GM19372 (cell line): ENCODE measurements at regions not wholly inside any gene's neighbourhood (a gene's known extent, or its start where the extent isn't known, plus 50 kb on each side); places are given as distances from the start of the nearest gene placed in this dataset.
"Not testable (repeated sequence)": the region's sequence is repeated elsewhere in the genome, so short reads cannot be mapped to it uniquely, and the experiment has no call there.

ENCODE experiments used
- ATAC-seq: cut with Tn5 transposase; IDR thresholded peaks from one replicate; pipeline ENCODE4 v1.9.1; 2021; ENCODE audit warnings: mild to moderate bottlenecking, low read depth, moderate library complexity; ENCODE audit not compliant: unreplicated experiment

DNA sequence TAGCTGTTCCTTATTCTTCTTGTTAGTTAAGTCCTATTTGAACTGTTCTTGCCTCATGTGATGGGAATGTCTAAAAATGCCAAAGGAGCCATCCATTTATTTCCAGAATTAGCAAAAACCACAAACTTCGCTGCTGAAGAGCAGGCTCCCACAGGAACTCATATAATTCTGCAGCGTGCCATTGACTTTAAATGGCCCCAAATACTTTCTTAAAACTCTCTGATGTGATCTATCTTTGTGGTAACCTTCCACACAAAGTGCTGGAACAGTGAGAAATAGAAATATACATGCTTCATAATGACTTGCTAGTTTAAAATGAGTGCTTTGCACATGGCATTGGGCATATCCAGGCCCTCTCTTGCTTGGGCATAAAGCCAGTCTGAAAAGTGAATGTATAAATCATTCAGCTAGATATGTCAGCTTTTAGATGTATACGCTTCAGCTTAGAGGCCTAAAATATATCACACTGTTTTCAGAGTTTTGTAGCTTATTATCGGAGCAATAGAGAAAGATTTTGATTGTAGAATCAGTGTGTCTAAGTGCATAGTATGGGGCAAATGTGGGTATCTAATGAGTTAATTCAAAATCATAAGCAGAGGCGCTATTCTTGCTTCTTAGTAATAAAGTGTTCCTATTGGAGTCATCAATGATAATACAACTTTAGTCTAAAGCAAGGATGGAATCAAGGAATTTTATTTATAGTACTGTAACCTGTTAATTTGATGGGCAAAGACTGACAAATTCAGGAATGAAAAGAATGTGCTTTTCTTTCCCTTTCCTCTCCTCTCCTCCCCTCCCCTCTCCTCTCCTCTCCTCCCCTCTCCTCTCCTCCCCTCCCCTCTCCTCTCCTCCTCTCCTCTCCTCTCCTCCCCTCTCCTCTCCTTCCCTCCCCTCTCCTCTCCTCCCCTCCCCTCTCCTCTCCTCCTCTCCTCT is 392.2 kb upstream of the ZFP42 start:
- ATAC-seq = no peak

DNA sequence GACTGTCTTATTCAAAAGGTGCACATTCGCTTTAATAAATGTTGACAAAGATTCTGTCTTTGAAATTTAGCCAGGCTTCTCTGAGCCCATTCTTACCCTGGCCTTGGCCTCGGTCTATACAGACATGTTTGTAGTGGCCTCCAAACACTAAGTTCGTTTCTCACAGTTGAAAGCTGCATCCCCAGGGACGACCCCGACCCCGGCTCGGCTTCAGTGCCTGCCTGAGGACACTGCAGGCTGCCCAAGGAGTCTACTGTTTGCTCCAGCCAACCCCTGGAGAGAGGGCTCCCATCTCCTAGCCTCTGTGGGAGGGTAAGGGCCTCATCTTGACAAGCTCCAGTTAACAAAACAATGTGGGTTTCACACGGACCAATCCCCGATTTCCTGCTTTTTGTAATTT is 390.6 kb upstream of the ZFP42 start:
- ATAC-seq = no peak

DNA sequence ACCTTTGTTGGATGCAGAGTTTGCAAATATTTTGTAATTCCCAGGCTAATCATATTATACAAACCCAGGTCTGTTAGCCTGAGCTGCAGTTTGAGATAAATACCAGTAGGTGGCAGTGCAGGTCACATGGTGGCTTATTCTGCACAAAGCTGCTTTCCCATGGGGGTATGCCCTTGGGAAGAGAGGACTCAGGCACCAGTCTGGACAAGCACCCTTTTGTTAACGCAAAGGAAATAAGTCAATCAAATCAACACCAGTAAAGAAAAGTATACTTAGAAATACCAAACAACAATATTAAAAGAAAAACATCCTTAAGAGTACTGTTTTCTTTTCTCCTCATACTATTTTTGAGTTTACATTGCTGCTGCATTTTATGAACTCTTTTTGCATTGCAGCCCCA is 389.0 kb upstream of the ZFP42 start:
- no peak for ATAC-seq

DNA sequence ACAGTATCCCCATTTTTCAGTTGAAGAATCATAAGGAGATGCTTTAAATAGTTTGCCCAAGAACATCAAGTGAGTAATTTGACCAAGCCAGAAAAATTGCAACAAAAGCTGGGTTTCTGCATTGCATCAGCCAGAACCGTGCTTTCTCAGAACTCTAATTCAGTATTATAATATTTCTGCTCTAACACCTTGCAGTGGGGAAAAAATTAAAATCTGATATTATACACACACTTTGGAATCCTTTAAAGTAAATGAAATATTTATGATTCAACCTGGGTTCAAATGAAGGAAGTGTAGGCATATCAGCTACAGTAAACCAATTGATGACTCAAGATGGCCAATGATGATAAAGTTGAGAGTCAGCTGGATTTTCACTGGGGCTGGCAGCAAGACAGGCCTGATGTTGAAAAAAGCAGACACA is 387.6 kb upstream of the ZFP42 start:
- no peak for ATAC-seq

DNA sequence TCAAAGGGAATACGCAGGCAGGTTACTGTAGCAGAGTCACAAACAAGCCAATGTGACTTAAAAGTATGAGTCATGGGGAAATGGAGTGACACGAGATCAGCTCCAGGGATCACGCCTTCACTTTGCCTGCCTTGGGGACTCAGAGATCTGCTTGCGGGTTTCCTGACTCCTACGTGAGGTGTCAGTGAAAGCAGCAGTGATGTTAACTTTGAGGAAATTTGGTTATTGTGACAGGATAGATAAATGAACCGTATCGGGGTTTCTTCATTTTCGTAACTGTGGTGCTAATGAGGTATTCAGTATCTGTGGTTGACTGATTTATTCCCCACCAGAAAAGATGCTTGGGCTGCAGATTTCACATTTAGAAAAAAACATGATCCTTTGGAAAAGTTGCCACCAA is 383.3 kb upstream of the ZFP42 start:
- ATAC-seq = no peak

DNA sequence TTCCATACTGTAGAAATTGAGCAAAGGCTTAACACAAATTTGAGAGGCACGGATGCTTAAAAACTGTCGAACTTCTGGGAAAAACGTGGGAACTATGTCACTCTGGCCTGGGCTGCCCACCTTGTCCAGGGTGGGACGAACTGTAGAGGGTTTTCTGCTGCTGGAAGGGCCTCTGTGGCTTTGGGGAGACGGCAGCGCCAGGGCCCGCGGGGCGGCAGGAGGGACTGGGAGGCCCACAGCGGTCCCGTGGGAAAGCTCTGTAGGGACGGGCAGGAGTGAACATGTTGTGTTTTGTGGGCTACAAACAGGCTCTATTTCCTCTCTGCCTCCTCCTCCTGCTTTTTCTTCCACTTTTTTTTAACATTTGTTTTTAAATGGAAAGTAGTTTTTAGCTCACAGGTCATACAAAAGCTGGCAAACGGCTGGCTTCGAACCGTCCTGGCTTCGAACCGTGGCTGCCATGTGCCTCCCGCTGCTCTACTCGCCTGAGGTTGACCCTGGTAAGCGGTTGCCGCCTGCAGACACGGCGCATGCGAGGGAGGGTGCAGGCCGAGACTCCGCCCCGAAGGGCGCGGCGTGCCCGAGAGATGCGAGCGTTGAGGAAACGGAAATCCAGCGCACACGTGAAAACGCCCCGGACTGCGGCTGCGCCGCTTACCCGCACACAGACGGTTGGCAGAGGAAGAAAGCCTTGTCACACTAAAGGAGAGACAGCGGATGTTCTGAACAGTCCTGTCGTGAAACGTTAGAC is 382.3 kb upstream of the ZFP42 start:
- no peak for ATAC-seq

DNA sequence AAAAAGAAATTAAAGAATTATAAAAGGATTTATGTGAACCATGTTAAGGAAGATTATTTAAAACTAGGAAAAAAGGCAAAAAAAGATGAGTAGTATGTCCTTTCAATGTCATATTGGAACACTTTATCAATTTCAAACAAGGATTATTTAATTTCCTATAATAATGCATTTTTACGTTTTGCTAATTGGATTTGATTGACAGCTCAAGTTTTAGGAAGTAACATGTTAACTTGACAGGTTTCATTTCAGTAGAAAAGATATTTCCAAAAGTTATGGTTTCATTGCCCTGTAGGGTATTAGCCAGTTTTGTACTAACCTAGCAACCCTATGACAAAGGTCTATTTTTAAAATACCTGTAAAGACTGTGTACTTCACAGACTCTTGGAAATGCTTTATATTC is 379.6 kb upstream of the ZFP42 start:
- ATAC-seq = no peak

DNA sequence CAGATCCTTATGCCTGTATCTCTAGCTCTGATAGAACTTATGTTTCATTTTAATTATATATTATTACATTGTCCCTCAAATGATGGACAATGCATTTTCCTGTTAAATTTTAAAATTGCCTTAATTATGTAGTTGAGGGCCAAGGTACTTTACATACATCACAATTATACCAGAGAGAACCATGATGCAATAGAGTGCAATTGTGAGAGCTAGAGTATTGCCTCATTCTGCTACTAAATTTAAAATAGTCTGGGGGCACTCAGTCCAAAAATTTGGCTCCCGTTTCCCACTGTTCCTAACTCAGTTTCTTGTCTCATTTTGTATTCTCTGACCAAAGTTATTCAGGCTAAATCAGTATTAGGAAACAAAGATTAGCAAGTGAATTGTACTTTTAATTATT is 378.5 kb upstream of the ZFP42 start:
- ATAC-seq = no peak

DNA sequence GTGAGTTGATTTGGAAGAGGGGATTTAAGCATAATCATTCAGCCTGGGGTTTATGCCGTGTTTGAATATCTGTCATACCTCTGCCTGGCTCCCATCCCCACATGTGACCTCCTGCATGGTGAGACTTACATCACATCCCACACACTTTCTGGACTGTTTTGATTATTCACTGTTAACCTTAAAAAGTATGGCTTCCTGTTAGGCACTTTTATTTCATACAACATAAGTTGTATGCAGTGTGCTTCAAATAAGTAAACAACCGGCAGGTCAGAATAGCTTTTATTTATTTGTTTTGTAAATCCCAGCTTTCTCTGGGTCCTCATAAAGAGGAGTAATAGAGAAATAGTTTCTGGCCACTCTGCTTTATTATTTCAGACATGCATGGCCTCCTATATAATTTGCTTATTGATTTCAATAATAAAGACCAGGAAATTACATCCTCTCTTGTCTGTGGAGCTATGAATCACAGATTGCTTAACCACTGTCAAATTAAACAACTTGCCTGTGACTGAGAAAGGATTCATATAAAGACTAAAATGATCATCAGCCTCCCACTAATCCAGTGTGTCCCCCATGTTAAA is 376.8 kb upstream of the ZFP42 start:
- no peak for ATAC-seq

DNA sequence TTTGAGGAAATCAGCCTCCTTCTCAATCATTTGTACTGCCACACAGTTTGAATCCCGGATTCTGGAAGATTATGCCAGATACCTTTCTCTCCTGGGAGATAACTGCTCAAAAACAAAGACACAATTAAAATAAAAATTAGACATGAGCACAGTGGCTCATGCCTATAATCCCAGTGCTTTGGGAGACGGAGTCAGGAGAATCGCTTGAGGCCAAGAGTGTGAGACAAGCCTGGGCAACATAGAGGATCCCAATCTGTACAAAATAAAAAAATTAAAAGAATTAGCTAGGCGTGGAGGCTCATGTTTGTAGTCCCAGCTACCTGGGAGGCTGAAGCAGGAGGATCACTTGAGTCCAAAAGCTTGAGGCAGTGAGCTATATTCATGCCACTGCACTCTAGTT is 376.3 kb upstream of the ZFP42 start:
- ATAC-seq = no peak

DNA sequence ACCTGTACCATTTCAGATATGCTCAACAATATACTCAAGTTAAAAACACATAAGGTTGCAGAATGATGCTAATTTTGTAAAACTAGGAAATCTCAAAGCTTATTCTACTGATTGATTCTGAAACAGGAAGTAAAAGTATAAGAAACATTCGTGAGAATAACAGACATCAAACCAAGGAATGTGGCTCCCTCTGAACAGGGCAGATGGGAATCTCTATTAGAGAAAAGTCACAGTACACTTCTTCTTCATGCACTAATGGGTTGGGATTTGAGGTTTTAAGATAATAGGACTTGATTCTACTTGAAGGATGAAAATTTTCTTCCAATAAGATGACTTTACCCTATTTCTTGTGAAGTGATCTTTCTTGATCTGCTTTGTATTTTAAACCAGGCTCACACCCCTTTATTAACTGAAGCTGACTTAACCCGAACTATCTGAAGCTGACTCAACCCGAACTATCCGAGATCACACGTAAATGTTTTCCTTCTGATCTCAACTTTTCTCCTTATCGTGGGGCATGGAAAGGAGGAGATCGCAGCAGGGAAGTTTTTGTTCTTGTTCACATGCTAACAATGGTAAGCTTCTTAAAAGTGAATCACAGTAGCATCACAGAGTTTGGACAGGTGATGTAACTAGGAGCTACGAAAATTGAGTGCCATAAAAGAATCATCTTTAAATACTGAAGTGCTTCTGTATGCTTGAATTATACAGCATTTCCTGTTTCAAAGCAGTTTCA is 363.1 kb upstream of the ZFP42 start:
- no peak for ATAC-seq

DNA sequence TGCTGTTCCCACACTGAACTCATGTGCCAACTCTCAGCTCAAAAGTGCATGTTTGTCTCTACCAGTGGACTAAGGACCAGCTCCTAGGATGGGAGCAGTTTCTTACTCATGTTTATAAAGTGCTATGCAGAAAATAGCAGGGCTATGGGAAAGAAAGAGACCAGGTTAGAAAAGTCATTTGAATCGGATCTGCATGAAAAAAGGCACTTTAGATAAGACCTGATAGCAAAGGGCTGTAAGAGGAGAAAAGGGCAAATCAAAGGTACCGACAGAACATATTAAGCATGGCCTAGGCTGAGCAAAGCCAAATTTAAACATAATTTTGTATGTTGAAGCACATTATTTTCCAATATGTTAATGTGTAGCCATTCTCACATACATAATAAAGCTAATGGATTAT is 362.3 kb upstream of the ZFP42 start:
- ATAC-seq = no peak

DNA sequence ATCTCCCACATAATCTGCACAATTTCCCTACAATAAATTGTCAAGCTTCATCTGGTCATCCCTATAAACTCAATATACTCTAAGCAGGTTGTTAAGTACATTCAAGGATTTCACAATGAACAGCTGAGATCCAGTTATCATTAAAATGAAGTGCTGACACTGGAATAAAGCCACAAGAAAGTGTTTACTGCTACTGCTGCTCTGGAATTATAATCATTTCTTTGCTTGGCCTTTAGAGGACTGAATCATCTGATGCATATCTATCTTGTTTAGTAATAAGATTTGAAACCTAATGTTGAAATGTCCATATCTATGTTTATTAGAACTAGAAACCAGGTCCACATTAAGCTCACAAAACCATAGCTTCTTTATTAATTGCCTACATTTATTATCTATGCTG is 338.6 kb upstream of the ZFP42 start:
- ATAC-seq = no peak

DNA sequence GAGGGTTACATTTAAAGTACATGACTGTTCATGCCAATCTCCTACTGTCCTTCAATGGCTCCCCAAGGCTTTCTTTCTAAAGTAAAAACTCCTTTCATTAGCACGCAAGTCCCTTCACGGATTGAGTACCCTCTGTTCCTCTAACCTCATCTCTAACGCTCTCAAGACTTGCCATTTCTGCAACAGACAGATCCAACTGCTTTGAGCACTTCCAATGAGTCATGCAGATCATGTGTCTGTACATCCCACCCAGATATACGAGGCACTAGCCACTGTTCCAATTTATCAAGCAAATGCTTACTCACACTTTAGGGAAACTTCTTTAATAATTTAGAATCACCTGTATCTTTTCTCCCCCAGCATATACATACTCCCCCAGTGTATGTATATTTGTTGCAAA is 332.5 kb upstream of the ZFP42 start:
- no peak for ATAC-seq

DNA sequence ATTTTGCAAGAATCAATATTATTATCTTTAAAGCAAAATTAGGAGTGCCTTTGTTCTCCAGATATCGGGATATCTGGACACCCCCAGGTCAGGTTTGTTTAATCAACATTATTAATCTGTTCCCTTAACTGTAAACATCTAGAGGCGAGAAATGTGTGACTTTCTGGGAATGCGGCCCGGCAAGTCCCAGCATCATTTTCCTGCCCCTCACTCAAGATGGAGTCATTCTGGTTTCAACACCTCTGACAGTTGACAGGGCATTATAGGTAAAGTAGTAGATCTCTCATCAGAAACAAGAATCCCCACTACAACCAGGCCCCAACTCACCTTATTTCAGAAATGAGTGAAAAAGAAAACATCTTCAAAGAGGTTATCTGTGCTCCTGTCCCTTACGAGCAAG is 331.6 kb upstream of the ZFP42 start:
- no peak for ATAC-seq

DNA sequence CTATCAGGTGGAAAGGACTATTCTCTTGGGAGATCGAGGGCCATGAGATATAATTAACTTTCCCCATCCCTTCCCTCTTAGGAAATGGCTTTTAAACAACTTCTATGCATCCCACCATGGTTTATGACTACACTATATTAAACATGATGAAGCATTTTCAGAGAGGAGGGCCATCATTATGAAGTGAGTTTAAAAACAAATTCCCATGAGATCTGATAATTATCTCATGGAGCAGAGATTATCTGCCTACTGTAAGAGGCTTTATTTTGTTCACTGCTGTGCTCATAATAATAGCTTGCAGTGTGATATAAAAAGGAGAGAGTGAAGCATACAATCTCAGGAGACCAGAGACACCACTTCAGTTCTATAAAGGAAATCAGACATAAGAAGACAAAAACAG is 330.5 kb upstream of the ZFP42 start:
- no peak for ATAC-seq

DNA sequence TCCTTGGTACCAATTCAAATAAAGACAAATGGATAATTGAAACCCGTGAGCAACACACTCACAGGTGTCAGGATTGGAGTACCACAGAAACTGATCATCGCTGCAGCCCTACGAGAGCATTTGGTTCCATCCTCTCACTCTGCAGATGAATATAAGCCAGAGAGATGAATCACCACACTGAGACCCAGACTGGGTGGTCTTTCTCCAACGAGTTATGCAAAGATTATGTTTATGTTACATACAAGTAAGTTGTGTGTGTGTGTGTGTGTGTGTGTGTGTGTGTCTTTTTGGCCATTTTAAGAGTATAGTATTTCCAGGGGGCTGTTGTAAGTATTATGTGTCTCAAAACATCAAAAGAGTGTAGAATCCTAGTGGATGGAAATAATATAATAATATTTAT is 329.5 kb upstream of the ZFP42 start:
- ATAC-seq = no peak

DNA sequence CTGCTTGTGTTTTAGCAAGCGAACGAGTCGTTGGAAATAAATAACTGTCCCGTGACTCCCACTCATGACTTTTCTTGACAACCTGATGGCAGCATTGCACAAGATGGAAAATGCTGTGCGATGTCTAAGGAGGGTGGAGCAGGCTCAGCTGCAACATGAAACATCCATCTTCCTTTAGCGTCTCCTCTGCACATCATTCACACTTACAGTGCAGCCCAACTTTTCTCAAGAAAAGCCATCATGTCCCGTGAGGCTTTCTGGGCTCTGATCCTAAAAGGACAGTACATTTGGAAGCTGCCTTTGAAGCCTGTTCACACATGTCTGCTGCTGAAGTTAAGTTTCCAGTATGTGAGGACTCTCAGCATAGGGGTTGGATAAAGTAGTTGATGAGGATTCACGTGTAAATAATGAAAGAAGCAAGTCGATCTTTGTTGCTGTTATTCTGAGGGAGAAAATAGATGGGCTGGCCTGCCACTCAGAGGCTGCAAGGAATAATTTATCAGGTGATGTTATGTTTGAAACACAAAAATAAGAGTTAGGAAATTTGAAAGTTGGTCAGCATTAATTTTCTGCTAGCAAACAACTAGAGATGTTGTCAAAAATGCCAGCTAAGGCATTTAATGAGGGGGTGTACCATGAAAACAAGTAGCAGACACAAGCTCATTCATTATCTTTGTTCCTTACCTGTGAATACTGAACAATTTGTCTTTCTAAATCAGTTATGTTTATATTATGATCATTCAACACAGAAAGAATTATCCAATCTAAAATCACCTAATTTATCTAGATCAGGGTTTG is 328.7 kb upstream of the ZFP42 start:
- no peak for ATAC-seq

DNA sequence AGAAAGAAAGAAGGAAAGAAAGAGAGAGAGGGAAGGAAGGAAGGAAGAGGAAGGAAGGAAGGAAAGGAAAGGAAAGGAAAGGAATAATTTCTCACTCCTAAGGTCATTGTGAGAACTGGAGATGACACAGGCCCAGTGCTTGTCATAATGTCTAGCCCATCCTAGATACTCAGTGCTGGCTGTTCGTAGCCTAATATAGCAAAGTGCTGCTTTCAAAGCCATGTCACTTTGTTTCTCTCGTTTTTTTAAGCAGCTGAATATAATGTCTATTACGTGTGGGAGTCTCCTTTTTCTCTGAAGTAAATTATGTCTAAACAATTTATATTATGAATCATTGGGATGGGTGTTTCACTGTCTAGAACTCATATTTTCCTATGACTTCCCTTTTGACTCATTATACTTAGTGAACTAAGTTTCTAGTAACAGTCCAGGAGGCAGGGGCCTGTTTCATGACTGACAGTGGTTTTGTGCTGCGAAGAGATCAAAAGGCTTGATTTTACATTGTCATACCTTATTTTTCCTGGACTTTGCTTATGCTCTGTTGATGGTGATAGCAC is 327.0 kb upstream of the ZFP42 start:
- no peak for ATAC-seq

DNA sequence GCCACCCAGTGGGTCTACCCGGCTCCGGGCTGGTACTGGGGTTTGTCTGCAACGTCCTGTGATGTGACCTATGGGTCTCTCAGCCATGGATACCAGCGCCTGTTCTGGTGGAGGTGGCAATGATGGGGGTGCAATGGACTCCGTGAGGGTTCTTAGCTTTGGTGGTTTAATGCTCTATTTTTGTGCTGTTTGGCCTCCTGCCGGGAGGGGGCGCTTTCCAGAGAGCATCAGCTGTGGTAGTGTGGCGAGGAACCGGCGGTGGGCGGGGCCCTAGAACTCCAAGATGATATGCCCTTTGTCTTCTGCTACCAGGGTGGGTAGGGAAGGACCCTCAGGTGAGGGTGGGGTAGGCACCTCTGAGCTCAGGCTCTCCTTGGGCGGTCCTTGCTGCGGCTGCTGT is 324.1 kb upstream of the ZFP42 start:
- not testable (repeated sequence) for ATAC-seq
